Prostate gland (tissue), 2 donors: ENCODE measurements at regions not wholly inside any gene's neighbourhood (a gene's known extent, or its start where the extent isn't known, plus 50 kb on each side); places are given as distances from the start of the nearest gene placed in this dataset.

Experiments
- CTCF ChIP-seq, 4 experiments: fragments of 200-600 bp in 2 of 4; fragments of 450-650 bp in 2 of 4; sonication (generic) in 2 of 4; IDR thresholded peaks; 1 replicate in 3 of 4; 2 replicates in 1 of 4; pipeline ENCODE4 v1.5.1; 2016 to 2019; ENCODE audit warnings: antibody characterized with exemption in 4 of 4, mild to moderate bottlenecking in 2 of 4, moderate library complexity in 2 of 4
- POLR2A ChIP-seq: fragments of 450-650 bp; IDR thresholded peaks from one replicate; pipeline ENCODE4 v1.6.1; 2016; ENCODE audit warnings: antibody characterized with exemption, mild to moderate bottlenecking
- POLR2AphosphoS5 ChIP-seq: sonication (generic); formaldehyde crosslinking; IDR thresholded peaks from one replicate; pipeline ENCODE4 v1.6.1; 2017; ENCODE audit warnings: antibody characterized with exemption

DNA sequence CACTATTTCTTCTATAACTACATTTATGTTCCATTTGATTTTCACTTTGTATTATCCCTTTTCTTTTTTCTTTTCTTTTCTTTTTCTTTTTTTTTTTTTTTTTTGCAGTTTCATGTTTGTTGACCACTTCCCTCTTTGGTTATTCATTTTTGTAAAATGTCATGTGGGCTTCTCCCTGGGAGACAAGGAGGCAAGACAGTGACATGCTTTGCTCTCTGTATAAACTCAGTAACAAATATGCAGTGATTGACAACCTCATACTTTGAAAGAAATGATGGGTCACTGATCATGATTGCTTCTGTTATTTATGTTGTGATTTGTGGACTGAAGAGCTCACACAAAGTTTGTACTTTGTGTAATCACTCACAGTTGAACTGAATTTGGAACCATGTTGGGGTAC is 90.2 kb upstream of the ABI1 start:
- TF ChIP-seq CTCF (IDR thresholded peaks at IDR 0.05) (no peak), POLR2A (no peak), POLR2AphosphoS5 (no peak)
